Caco-2 (cell line): ENCODE measurements at regions not wholly inside any gene's neighbourhood (a gene's known extent, or its start where the extent isn't known, plus 50 kb on each side); places are given as distances from the start of the nearest gene placed in this dataset.

Experiments
- BruUV-seq: library from RNA; stranded (reverse); fragments of 400-500 nt; replicated peaks from 2 replicates; lab custom pipeline; 2021; lab: Mats Ljungman, UMichigan
- CTCF ChIA-PET: fragments of 300-600 bp; sonication (Branson Sonifier 250); formaldehyde crosslinking; loops from one replicate; lab custom pipeline; 2022; ENCODE audit warnings: antibody characterized with exemption; lab: Charles Lee
- POLR2A ChIA-PET: fragments of 300-600 bp; sonication (Branson Sonifier 250); formaldehyde crosslinking; loops from one replicate; lab custom pipeline; 2022; ENCODE audit warnings: antibody characterized with exemption; lab: Charles Lee
- DNase-seq, 2 experiments: peaks; one replicate each; pipeline versions ENCODE4 v3.0.0 to v3.0.0-alpha.2; 2020 to 2022
- H3K27me3 ChIP-seq: replicated peaks from 2 replicates; pipeline ENCODE4 v1.6.0; 2011; ENCODE audit warnings: low read length; ENCODE audit not compliant: control insufficient read depth, insufficient read depth
- H3K36me3 ChIP-seq: 2 replicates; pipeline ENCODE4 v1.5.1; 2011; ENCODE audit warnings: low read length; ENCODE audit not compliant: control insufficient read depth, insufficient read depth
- H3K4me1 ChIP-seq: fragments of 250-450 bp; sonication (Bioruptor Pico); 2 replicates; pipeline ENCODE4 v1.5.1; 2020; ENCODE audit warnings: mild to moderate bottlenecking
- H3K4me3 ChIP-seq: 2 replicates; pipeline ENCODE4 v1.5.1; 2011; ENCODE audit warnings: low read depth, mild to moderate bottlenecking, control low read depth, low read length
- H3K9me3 ChIP-seq: fragments of 250-450 bp; sonication (Bioruptor Pico); 2 replicates; pipeline ENCODE4 v1.5.1; 2020; ENCODE audit warnings: mild to moderate bottlenecking, moderate library complexity
- H3K27ac Mint-ChIP-seq: one replicate; pipeline ENCODE4 v1.8.0; 2022; ENCODE audit warnings: mixed read lengths; ENCODE audit not compliant: unreplicated experiment
- H3K27me3 Mint-ChIP-seq: one replicate; pipeline ENCODE4 v1.8.0; 2022; ENCODE audit warnings: mixed read lengths; ENCODE audit not compliant: insufficient read depth, unreplicated experiment
- H3K36me3 Mint-ChIP-seq: one replicate; pipeline ENCODE4 v1.8.0; 2022; ENCODE audit warnings: mild to moderate bottlenecking, mixed read lengths; ENCODE audit not compliant: insufficient read depth, unreplicated experiment
- H3K4me1 Mint-ChIP-seq: one replicate; pipeline ENCODE4 v1.8.0; 2022; ENCODE audit warnings: low read depth, mixed read lengths; ENCODE audit not compliant: unreplicated experiment
- H3K4me3 Mint-ChIP-seq: one replicate; pipeline ENCODE4 v1.8.0; 2022; ENCODE audit warnings: mild to moderate bottlenecking, moderate library complexity, mixed read lengths; ENCODE audit not compliant: unreplicated experiment
- H3K9me3 Mint-ChIP-seq: one replicate; pipeline ENCODE4 v1.8.0; 2022; ENCODE audit warnings: mixed read lengths; ENCODE audit not compliant: unreplicated experiment
- CTCF ChIP-seq, 2 experiments: fragments of 200-600 bp in 1 of 2; IDR thresholded peaks; 1 replicate in 1 of 2; 2 replicates in 1 of 2; pipeline versions ENCODE4 v1.5.1 to v1.8.0; 2011 to 2022; ENCODE audit warnings: antibody characterized with exemption in 1 of 2, control low read depth in 1 of 2, inconsistent platforms in 1 of 2, low read depth in 1 of 2, low read length in 1 of 2, mild to moderate bottlenecking in 1 of 2, moderate library complexity in 1 of 2; ENCODE audit not compliant: insufficient read depth in 1 of 2, severe bottlenecking in 1 of 2, unreplicated experiment in 1 of 2
- intact Hi-C: fragments of 100-400 bp; cut with micrococcal nuclease; formaldehyde crosslinking; loops from one replicate; pipeline ENCODE4 v1.10.0; 2022; ENCODE audit not compliant: unreplicated experiment

- H3K4me1 Mint-ChIP-seq: no peaks in the 10 kb centered on the region
- TF ChIP-seq CTCF (IDR thresholded peaks at IDR 0.05; ENCODE audit: insufficient read depth in 1 of 2, low read depth in 1 of 2, low read length in 1 of 2, severe bottlenecking in 1 of 2, unreplicated experiment in 1 of 2): no peak
- H3K9me3 ChIP-seq: no peaks in the 10 kb centered on the region
- ChIA-PET POLR2A (no interaction called here), CTCF (interaction anchor here (0.6 to 0.9 kb wide), 2 partner anchors 13 to 64 kb away, joined by 3 to 4 read pairs; no protein-coding TSS in a partner anchor)
- peaks cover under 1% of the 10 kb centered on the region; the same call in 1 of the 2 replicates for H3K27me3 ChIP-seq
- no TSS peak for BruUV-seq
- no peaks in the 10 kb centered on the region for H3K9me3 Mint-ChIP-seq
- peaks cover 12% of the 10 kb centered on the region for H3K27me3 Mint-ChIP-seq
- H3K36me3 ChIP-seq: no peaks in the 10 kb centered on the region
- no peaks in the 10 kb centered on the region for H3K4me1 ChIP-seq
- no peak overlapping the region for H3K4me3 ChIP-seq
- intact Hi-C loops: no loop called here
- H3K4me3 Mint-ChIP-seq: no peak overlapping the region
- no peak overlapping the region for H3K27ac Mint-ChIP-seq
- H3K36me3 Mint-ChIP-seq: no peaks in the 10 kb centered on the region
- no peak for DNase-seq
These were observed 59.8 kb downstream of the MRM1 start for GRCh38 chr17:36661047-36661666.

- TF ChIP-seq CTCF (IDR thresholded peaks at IDR 0.05; ENCODE audit: insufficient read depth in 1 of 2, low read depth in 1 of 2, low read length in 1 of 2, severe bottlenecking in 1 of 2, unreplicated experiment in 1 of 2): no peak
- H3K27me3 ChIP-seq: no peaks in the 10 kb centered on the region
- Mint-ChIP-seq H3K9me3 (no peaks in the 10 kb centered on the region), H3K4me3 (no peak overlapping the region), H3K36me3 (no peaks in the 10 kb centered on the region), H3K4me1 (no peaks in the 10 kb centered on the region), H3K27me3 (peaks cover 12% of the 10 kb centered on the region), H3K27ac (no peak overlapping the region)
- no peak overlapping the region for H3K4me3 ChIP-seq
- no peaks in the 10 kb centered on the region for H3K36me3 ChIP-seq
- no peaks in the 10 kb centered on the region for H3K9me3 ChIP-seq
- ChIA-PET POLR2A (no interaction called here), CTCF (interaction anchor here (0.9 kb wide), 1 partner anchor 63 kb away, joined by 3 read pairs; no protein-coding TSS in a partner anchor)
- no peaks in the 10 kb centered on the region for H3K4me1 ChIP-seq
- DNase-seq: no peak
- intact Hi-C loops: no loop called here
- BruUV-seq: no TSS peak
These were observed 60.3 kb downstream of the MRM1 start for GRCh38 chr17:36661688-36662087.

- Mint-ChIP-seq H3K4me1 (no peaks in the 10 kb centered on the region), H3K9me3 (no peaks in the 10 kb centered on the region), H3K27me3 (peaks cover 15% of the 10 kb centered on the region), H3K4me3 (no peak overlapping the region), H3K36me3 (no peaks in the 10 kb centered on the region), H3K27ac (no peak overlapping the region)
- no peak overlapping the region for H3K4me3 ChIP-seq
- no peaks in the 10 kb centered on the region for H3K9me3 ChIP-seq
- TF ChIP-seq CTCF (IDR thresholded peaks at IDR 0.05; ENCODE audit: insufficient read depth in 1 of 2, low read depth in 1 of 2, low read length in 1 of 2, severe bottlenecking in 1 of 2, unreplicated experiment in 1 of 2): no peak
- H3K36me3 ChIP-seq: no peaks in the 10 kb centered on the region
- POLR2A ChIA-PET: no interaction called here
- H3K27me3 ChIP-seq: no peaks in the 10 kb centered on the region
- H3K4me1 ChIP-seq: no peaks in the 10 kb centered on the region
- DNase-seq: no peak
- BruUV-seq: no TSS peak
- intact Hi-C loops: no loop called here
- CTCF ChIA-PET: interaction anchor here (0.6 kb wide), 1 partner anchor 14 kb away, joined by 3 read pairs; no protein-coding TSS in a partner anchor
These were observed 64.0 kb downstream of the MRM1 start for GRCh38 chr17:36665417-36665816.
